ENCODE measurements at regions not wholly inside any gene's neighbourhood (a gene's known extent, or its start where the extent isn't known, plus 50 kb on each side); places are given as distances from the start of the nearest gene placed in this dataset.

- no peak overlapping the region for H3K4me3 ChIP-seq (ENCODE audit: low read depth, low read length)
- no peak for DNase-seq (ENCODE audit: low read depth)
- no peaks in the 10 kb centered on the region for H3K27me3 ChIP-seq (ENCODE audit: control insufficient read depth, insufficient read depth, low read length)
- POLR2A ChIA-PET = no interaction called here
- H3K36me3 ChIP-seq (ENCODE audit: control insufficient read depth, insufficient read depth, low read length) = no peaks in the 10 kb centered on the region
- CTCF ChIA-PET = no interaction called here
- no peak for TF ChIP-seq CTCF (IDR thresholded peaks at IDR 0.05; ENCODE audit: insufficient read depth, low read depth, low read length)
Observed at GRCh38 chr20:60430516-60431001, 472.3 kb downstream of the CDH26 start.

- H3K36me3 ChIP-seq (ENCODE audit: control insufficient read depth, insufficient read depth, low read length) = no peaks in the 10 kb centered on the region
- ChIA-PET CTCF (interaction anchor here (0.9 kb wide), 1 partner anchor 31 kb away, joined by 4 read pairs; no protein-coding TSS in a partner anchor), POLR2A (no interaction called here)
- H3K4me3 ChIP-seq (ENCODE audit: low read depth, low read length) = no peak overlapping the region
- TF ChIP-seq CTCF (IDR thresholded peaks at IDR 0.05; ENCODE audit: insufficient read depth, low read depth, low read length) = no peak
- DNase-seq (ENCODE audit: low read depth) = no peak
- no peaks in the 10 kb centered on the region for H3K27me3 ChIP-seq (ENCODE audit: control insufficient read depth, insufficient read depth, low read length)
Observed at GRCh38 chr20:60431349-60431748, 473.1 kb downstream of the CDH26 start.

GRCh38 chr20:60437418-60437817 is 479.2 kb downstream of the CDH26 start:
- no peak for DNase-seq (ENCODE audit: low read depth)
- POLR2A ChIA-PET = no interaction called here
- CTCF ChIA-PET = no interaction called here

GRCh38 chr20:60446267-60447111 is 488.3 kb downstream of the CDH26 start:
- CTCF ChIA-PET = no interaction called here
- H3K36me3 ChIP-seq (ENCODE audit: control insufficient read depth, insufficient read depth, low read length) = no peaks in the 10 kb centered on the region
- H3K4me3 ChIP-seq (ENCODE audit: low read depth, low read length) = no peak overlapping the region
- TF ChIP-seq CTCF (IDR thresholded peaks at IDR 0.05; ENCODE audit: insufficient read depth, low read depth, low read length) = no peak
- POLR2A ChIA-PET = no interaction called here
- H3K27me3 ChIP-seq (ENCODE audit: control insufficient read depth, insufficient read depth, low read length) = no peaks in the 10 kb centered on the region
- DNase-seq (ENCODE audit: low read depth) = no peak

More at GRCh38 chr20:60437418-60437817, 479.2 kb downstream of the CDH26 start:
- H3K36me3 ChIP-seq (ENCODE audit: control insufficient read depth, insufficient read depth, low read length) = no peaks in the 10 kb centered on the region
- no peak for TF ChIP-seq CTCF (IDR thresholded peaks at IDR 0.05; ENCODE audit: insufficient read depth, low read depth, low read length)
- H3K4me3 ChIP-seq (ENCODE audit: low read depth, low read length) = no peak overlapping the region
- no peaks in the 10 kb centered on the region for H3K27me3 ChIP-seq (ENCODE audit: control insufficient read depth, insufficient read depth, low read length)

- ChIA-PET CTCF (no interaction called here), POLR2A (no interaction called here)
- H3K36me3 ChIP-seq (ENCODE audit: control insufficient read depth, insufficient read depth, low read length) = no peaks in the 10 kb centered on the region
- no peaks in the 10 kb centered on the region for H3K27me3 ChIP-seq (ENCODE audit: control insufficient read depth, insufficient read depth, low read length)
- no peak for DNase-seq (ENCODE audit: low read depth)
- no peak for TF ChIP-seq CTCF (IDR thresholded peaks at IDR 0.05; ENCODE audit: insufficient read depth, low read depth, low read length)
- no peak overlapping the region for H3K4me3 ChIP-seq (ENCODE audit: low read depth, low read length)
Observed at GRCh38 chr20:60447703-60448102, 489.5 kb downstream of the CDH26 start.
